BE2C (cell line): ENCODE measurements at regions not wholly inside any gene's neighbourhood (a gene's known extent, or its start where the extent isn't known, plus 50 kb on each side); places are given as distances from the start of the nearest gene placed in this dataset.
A peak's percentile ranks its signal among the peaks of the same experiment; 100 is the strongest.
"Not testable (repeated sequence)": the region's sequence is repeated elsewhere in the genome, so short reads cannot be mapped to it uniquely, and the experiment has no call there.

Experiments
- DNase-seq: peaks from one replicate; pipeline ENCODE4 v3.0.0-alpha.2; 2020
- H3K27me3 ChIP-seq: fragments of 250-450 bp; sonication (Bioruptor Pico); 2 replicates; pipeline ENCODE4 v1.5.1; 2020; ENCODE audit warnings: mild to moderate bottlenecking
- H3K36me3 ChIP-seq: fragments of 250-450 bp; sonication (Bioruptor Pico); 2 replicates; pipeline ENCODE4 v1.5.1; 2020; ENCODE audit warnings: mild to moderate bottlenecking
- H3K4me1 ChIP-seq: fragments of 250-450 bp; sonication (Bioruptor Pico); 2 replicates; pipeline ENCODE4 v1.5.1; 2020
- H3K4me3 ChIP-seq: 2 replicates; pipeline ENCODE4 v1.5.1; 2011; ENCODE audit warnings: low read depth, low read length
- H3K9me3 ChIP-seq: fragments of 250-450 bp; sonication (Bioruptor Pico); 2 replicates; pipeline ENCODE4 v1.5.1; 2020
- TF ChIP-seq, protein P1 (sequence below): IDR thresholded peaks from 2 replicates; pipeline ENCODE4 v1.5.1; 2012; ENCODE audit warnings: mild to moderate bottlenecking, low read depth, low read length

DNA sequence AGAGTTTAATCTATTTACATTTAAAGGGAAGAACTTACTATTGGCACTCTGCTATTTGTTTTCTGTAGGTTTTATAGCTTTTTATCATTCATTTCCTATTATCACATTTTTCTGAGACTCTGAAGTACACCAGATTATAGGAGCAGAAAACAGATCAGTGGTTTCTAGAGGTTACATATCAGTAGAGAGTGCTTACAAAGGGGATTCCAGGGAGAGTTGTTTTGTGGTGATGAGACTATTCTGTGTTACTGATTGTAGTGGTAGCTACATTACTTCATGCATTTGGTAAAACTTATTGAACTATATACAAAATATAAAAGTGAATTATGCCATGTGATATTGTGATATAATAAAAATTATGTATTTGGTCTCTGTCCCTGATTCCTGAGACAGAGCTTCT, 259.2 kb downstream of the SPATA31A6 start:
- H3K36me3 ChIP-seq, H3K27me3 ChIP-seq, H3K9me3 ChIP-seq, H3K4me3 ChIP-seq, DNase-seq, H3K4me1 ChIP-seq: not testable (repeated sequence)

DNA sequence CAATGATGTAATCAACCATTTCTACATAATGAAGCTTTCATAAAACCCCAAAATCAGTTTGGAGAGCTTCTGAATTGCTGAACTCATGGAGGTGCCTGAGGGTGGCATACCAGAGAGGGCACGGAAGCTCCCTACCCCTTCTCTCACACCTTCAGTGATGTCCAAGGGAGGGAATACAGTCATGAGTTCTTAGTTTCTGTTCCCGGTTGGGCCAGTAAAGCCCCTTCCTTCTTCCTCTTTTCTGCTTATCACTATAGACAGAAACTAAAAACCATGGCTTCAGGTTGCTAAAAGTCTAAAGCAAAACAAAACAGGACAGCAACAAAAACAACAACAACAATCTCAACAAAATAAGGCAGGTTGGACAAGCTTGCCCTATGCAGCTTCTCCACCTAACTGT, 260.0 kb downstream of the SPATA31A6 start:
- H3K27me3 ChIP-seq, DNase-seq, H3K9me3 ChIP-seq, H3K4me3 ChIP-seq, H3K36me3 ChIP-seq, H3K4me1 ChIP-seq: not testable (repeated sequence)

DNA sequence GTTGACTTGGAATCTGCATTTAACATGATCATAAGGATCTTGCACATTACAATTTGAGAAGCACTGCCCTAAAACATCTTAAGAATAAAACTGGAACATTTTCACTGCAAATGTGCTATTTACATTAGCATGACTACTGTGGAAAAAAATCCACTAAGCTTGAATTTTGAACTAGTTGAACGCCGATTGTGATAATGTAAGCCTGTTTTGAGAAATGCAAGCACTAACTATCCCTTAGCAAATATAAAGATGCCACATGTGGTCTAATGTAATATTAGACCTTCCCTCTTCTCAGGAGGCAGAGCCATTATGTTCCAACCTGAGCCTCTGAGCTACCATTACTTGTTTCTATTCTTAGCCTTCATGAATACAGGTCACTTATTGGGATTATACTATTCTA, 278.0 kb downstream of the SPATA31A6 start:
- not testable (repeated sequence) for H3K9me3 ChIP-seq, H3K36me3 ChIP-seq, H3K4me3 ChIP-seq, DNase-seq, H3K4me1 ChIP-seq, H3K27me3 ChIP-seq

DNA sequence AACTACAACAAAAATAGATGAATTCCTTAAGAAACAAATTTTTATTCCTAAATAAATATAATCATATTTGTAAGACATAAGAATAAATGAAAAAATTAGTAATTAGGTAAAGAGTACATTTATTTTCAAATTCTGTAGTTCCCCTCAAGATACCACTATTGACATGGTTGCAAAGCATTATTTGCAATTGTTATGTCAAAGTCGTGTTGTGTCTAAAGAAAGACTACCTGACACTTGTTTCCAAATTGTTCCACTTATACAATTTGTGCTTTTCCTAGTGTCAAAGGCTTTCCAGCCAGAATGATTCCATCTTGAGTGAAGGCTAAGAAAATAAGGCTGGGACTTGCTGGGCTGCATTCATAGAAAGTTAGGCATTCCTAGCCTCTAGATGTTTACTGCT, 278.4 kb downstream of the SPATA31A6 start:
- H3K4me3 ChIP-seq, H3K27me3 ChIP-seq, H3K9me3 ChIP-seq, DNase-seq, H3K4me1 ChIP-seq, H3K36me3 ChIP-seq: not testable (repeated sequence)

DNA sequence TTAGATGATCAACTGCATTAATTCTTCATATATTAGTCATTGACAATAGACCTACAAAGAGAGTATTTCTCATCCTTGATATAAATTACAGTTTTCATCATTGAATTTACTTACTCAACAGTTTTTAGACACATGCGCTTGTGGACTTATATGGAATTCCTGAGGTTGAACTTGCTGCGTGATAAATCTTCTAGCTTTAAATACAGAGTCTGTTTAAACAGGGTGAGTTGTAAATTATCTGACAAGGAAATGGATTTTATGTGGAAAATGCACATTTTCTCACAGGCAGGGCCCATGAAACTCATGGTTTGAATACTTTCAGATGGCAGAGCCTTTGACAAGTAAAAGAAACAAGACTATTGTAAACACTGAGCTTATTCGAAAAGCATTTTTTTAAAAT, 280.5 kb downstream of the SPATA31A6 start:
- not testable (repeated sequence) for H3K27me3 ChIP-seq, H3K9me3 ChIP-seq, H3K4me1 ChIP-seq, H3K4me3 ChIP-seq, DNase-seq, H3K36me3 ChIP-seq

DNA sequence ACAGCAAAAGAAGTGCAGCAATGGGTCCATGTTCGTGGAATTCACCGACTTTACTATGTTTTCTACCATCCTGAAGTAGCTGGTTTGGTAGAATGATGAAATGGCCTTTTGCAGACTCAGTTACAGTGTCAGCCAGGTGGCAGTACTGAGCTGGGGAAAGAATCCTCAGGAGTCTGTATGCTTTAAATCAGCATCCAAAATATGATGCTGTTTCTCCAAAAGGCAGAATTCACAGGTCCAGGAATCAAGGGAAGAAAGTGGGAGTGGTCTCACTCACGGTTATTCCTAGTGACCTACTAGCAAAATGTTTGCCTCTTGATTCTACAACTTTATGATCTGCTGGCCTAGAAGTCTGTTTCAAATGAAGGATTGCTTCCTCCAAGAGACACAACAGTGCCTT, 287.1 kb downstream of the SPATA31A6 start:
- not testable (repeated sequence) for H3K36me3 ChIP-seq, H3K4me3 ChIP-seq, DNase-seq, H3K9me3 ChIP-seq, H3K4me1 ChIP-seq, H3K27me3 ChIP-seq
- TF ChIP-seq, protein P1, sequence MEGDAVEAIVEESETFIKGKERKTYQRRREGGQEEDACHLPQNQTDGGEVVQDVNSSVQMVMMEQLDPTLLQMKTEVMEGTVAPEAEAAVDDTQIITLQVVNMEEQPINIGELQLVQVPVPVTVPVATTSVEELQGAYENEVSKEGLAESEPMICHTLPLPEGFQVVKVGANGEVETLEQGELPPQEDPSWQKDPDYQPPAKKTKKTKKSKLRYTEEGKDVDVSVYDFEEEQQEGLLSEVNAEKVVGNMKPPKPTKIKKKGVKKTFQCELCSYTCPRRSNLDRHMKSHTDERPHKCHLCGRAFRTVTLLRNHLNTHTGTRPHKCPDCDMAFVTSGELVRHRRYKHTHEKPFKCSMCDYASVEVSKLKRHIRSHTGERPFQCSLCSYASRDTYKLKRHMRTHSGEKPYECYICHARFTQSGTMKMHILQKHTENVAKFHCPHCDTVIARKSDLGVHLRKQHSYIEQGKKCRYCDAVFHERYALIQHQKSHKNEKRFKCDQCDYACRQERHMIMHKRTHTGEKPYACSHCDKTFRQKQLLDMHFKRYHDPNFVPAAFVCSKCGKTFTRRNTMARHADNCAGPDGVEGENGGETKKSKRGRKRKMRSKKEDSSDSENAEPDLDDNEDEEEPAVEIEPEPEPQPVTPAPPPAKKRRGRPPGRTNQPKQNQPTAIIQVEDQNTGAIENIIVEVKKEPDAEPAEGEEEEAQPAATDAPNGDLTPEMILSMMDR = peak; percentile 58

DNA sequence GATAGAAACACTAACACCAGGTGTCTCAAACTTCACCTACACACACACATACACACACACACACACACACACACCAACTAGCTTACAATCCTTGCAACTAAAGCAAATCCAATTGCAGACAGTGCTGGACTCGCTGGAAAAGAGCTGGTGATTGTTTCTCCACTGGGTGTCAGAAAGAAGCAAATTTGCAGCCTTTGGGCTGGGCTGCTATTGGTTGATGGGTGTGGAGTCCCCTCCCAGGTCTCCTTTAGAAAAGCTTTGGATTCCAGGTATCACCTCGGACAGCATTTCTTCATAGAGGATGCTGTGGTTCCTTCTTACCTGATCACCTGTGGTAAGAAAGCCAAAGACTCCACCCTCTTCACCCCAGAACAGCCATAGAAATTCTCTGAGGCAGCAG, 307.5 kb downstream of the SPATA31A6 start:
- H3K4me3 ChIP-seq, H3K27me3 ChIP-seq, DNase-seq, H3K36me3 ChIP-seq, H3K9me3 ChIP-seq, H3K4me1 ChIP-seq: not testable (repeated sequence)

DNA sequence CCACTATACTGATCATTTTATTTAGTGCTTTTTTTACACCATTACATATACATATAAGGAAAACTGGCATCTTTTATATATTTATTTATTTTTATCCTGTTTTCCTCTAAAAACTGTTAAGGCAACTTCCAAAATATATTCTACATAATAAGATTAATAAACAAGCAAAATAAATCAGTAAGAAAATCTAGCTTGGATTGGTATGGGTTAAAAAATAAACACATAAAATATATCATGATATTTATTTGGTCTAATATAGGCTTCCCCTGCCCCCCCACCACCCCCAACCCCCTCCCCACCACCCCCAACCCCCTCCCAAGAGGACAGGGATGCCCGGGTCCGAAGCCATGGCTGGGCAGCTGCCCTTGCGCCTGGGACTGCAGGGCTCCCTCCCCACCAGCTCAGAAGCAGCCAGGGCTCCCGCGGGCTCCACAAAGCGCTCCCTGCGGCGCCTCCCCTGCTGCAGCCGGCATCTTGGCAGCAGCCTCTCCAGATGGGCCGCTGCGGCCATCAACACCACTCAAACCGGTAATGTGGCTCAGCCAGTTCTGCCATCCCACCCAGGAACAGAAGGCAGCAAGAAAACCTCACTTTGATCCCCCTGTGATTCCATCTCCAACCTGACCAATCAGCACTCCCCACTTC, 319.3 kb downstream of the SPATA31A6 start:
- peak; percentile 10 for DNase-seq

DNA sequence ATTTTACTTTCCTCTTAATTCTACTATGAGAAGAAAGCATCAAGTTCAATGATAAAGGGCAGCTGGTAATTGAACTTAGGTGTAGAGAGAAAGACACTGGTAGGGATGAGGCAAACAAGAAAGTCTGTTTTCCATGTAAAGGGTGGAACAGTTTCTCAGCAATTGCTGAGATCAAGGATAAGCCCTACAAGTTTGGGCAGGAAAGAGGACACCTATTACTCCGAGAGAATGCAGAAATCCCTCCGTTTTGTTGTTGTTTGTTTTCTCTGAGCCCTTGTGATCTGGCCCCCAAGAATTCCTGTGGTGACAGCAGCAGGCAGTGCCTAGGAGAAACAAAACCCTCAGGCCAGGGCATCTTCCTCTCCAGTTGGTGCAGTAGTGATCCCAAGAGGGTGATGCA, 324.7 kb downstream of the SPATA31A6 start:
- H3K4me3 ChIP-seq, H3K27me3 ChIP-seq, DNase-seq, H3K4me1 ChIP-seq, H3K9me3 ChIP-seq, H3K36me3 ChIP-seq: not testable (repeated sequence)

More for the DNA sequence above, 319.3 kb downstream of the SPATA31A6 start:
- H3K4me3 ChIP-seq, H3K36me3 ChIP-seq, H3K27me3 ChIP-seq, H3K4me1 ChIP-seq, H3K9me3 ChIP-seq: not testable (repeated sequence)

DNA sequence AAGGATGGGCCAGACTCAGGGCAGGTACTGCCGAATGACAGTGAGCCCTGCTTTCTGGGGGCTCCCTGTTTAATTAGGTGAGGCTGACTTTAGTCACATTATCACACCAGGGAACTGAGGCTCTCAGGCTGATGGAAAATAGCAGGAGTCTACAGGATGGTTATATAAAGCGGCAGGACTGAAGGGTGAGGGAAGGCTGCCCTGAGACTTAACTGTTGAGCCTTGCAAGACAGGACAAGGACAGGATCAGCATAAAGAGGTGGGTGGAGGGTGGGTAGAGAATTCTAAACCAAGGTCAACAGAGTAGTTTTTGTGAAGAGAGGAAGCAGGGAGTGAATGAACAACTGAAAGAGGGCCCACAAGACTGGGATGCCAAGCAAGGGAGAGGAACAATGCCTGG, 330.1 kb downstream of the SPATA31A6 start:
- not testable (repeated sequence) for H3K27me3 ChIP-seq, H3K4me1 ChIP-seq, H3K36me3 ChIP-seq, H3K4me3 ChIP-seq, H3K9me3 ChIP-seq, DNase-seq

DNA sequence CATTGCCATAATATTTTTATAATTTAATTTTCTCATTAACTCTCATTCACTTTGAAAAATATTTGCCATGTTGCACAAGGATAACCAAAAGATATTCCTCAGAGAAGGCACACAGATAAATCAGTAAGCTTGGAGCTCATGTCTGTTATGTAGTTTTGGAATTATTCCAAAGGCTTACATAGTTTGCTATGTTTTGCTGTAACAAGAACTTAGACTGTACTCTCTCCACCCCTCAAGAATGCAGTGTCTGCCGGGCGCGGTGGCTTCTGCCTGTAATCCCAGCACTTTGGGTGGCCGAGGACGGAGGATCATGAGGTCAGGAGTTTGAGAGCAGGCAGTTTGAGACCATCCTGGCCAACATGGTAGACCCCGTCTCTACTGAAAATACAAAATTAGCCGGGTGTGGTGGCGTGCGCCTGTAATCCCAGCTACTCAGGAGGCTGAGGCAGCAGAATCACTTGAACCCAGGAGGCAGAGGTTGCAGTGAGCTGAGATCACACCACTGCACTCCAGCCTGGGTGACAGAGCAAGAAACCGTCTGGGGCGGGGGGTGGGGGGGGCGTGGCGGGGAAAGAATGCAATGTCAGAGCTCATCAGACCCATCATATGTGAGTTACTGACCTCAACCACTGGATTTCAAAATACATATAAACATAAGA, 351.0 kb downstream of the SPATA31A6 start:
- H3K27me3 ChIP-seq = not testable (repeated sequence)

DNA sequence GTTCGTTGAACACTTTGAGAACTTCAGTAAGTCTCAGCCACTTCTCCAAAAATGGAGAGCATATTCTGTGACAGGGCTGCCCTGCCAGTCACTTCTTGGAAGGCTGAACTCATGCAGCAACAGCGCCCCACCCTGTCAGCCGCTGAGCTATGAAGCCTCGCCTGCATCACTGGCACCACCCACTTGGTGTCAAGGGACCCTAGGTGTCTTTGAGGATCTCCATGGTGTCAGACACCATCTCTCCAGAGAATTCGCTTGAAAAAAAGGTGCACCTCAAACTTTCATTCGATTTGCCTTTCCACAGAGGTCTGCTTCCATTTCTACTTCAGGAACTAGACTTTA, 351.5 kb downstream of the SPATA31A6 start:
- not testable (repeated sequence) for H3K27me3 ChIP-seq, H3K36me3 ChIP-seq

More for the DNA sequence above, 351.0 kb downstream of the SPATA31A6 start:
- H3K4me3 ChIP-seq, H3K9me3 ChIP-seq, H3K36me3 ChIP-seq, H3K4me1 ChIP-seq, DNase-seq: not testable (repeated sequence)

DNA sequence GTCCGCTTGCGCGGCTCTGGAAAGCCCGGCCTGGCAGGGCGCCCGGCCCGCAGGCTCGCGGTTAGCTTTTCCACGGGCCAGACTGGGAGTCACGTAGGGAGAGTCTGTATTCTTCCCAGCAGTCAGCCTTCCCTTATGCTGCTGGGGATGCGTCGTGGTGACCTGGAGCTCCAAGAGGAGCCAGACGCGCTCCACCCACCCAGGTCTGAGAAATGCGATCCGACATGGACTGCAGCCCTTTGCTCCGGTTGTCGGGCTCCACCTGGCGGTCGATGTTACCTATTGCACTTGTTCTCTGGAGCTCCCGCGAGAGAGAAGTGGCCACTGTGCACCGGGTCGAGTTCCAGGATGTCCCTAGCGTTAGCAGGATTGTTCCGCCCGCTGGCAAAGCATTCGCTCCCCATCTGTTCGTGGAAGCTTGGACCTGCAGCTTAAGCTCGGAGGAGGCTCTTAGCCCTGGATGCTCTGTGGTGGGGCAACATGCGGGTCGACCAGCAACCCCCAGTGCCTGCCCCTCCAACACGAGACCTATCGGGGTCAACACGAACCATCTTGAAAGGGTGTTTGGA, 367.4 kb downstream of the SPATA31A6 start:
- not testable (repeated sequence) for DNase-seq, H3K4me3 ChIP-seq, H3K4me1 ChIP-seq, H3K27me3 ChIP-seq, H3K36me3 ChIP-seq, H3K9me3 ChIP-seq

More for the DNA sequence above, 351.5 kb downstream of the SPATA31A6 start:
- not testable (repeated sequence) for H3K4me1 ChIP-seq, H3K4me3 ChIP-seq, H3K9me3 ChIP-seq
- peak; percentile 8 for DNase-seq

DNA sequence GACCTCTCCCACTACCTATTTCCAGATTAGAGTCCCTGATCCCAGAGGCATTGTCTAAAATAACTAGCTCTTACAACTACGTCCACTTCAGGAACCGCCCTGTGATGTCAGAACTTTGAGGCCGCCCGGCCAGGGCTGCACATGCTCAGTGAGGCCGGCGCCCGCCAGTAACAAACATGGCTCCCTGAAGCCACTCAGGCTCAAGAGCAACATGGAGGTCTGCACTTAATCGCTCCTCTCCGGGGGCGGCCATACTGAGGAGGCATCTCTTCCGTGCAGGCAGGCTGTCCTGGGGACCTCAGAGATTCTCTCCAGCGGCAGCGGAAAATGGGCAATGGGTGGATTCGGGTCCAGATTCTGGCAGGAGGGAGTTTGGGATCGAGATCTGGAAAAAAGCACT, 385.1 kb downstream of the SPATA31A6 start:
- H3K9me3 ChIP-seq, H3K4me1 ChIP-seq, H3K4me3 ChIP-seq, H3K36me3 ChIP-seq, H3K27me3 ChIP-seq: not testable (repeated sequence)
- DNase-seq = peak; percentile 46

DNA sequence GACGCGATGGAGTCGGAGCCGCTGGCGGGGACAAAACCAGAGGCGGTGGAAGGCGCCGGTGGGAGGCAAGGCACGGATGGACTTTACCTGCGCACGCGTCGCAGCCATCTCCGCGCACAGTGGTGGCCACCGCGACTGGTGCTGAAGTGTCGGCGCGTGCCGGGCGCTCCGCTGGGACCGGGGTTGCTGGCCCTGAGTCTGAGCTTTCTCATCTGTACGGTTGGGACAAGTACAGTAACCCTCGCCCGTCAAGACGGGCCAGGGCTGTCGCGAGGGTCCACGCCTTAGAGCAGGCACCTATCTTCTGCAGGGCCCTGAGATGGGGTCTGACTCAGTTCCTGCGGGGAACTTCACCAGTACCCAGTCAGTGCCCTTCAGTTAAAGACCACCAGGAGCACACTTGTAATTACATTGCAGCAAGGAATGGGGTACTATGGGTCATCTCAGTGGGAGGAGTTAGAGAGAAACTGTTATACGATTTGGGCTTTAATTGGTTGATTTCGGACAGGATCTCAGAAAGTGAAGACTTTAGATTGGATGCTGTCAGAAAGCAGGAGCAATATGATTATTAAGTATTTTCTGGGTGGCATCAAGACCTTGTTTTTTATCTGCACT, 385.6 kb downstream of the SPATA31A6 start:
- H3K4me3 ChIP-seq, H3K36me3 ChIP-seq, H3K27me3 ChIP-seq, H3K9me3 ChIP-seq, H3K4me1 ChIP-seq: not testable (repeated sequence)
- peak; percentile 4 for DNase-seq
